CD14-positive monocyte (primary cell): ENCODE measurements at regions not wholly inside any gene's neighbourhood (a gene's known extent, or its start where the extent isn't known, plus 50 kb on each side); places are given as distances from the start of the nearest gene placed in this dataset.

ENCODE experiments used
- DNase-seq, 3 donors: peaks; one replicate each; pipeline ENCODE4 v3.0.0-alpha.2; 2011 to 2022
- H2AFZ ChIP-seq: 2 replicates; pipeline ENCODE4 v1.6.0; 2012; ENCODE audit warnings: mild to moderate bottlenecking, low read depth, low read length, inconsistent platforms; ENCODE audit not compliant: insufficient read depth, poor library complexity, severe bottlenecking
- H3K27ac ChIP-seq, 2 donors: 1 replicate in 1 of 2; 2 replicates in 1 of 2; pipeline ENCODE4 v1.5.1; 2012 to 2013; ENCODE audit warnings: low read length in 2 of 2, control low read depth in 1 of 2, inconsistent platforms in 1 of 2, low read depth in 1 of 2, mild to moderate bottlenecking in 1 of 2
- H3K27me3 ChIP-seq, 2 donors: one replicate each; pipeline versions ENCODE4 v1.6.0 to v1.6.1; 2011 to 2013; ENCODE audit warnings: low read length in 2 of 2; ENCODE audit not compliant: control insufficient read depth in 2 of 2, insufficient read depth in 2 of 2
- H3K36me3 ChIP-seq, 2 donors: replicated peaks in 1 of 2; 1 replicate in 1 of 2; 2 replicates in 1 of 2; pipeline versions ENCODE4 v1.5.1 to v1.6.1; 2012 to 2013; ENCODE audit warnings: low read length in 2 of 2, control low read depth in 1 of 2, inconsistent platforms in 1 of 2, mild to moderate bottlenecking in 1 of 2; ENCODE audit not compliant: insufficient read depth in 2 of 2, control insufficient read depth in 1 of 2
- H3K4me1 ChIP-seq, 2 donors: 1 replicate in 1 of 2; 2 replicates in 1 of 2; pipeline versions ENCODE4 v1.5.1 to v1.6.1; 2012 to 2013; ENCODE audit warnings: low read length in 2 of 2, control low read depth in 1 of 2, inconsistent platforms in 1 of 2, mild to moderate bottlenecking in 1 of 2, moderate library complexity in 1 of 2; ENCODE audit not compliant: insufficient read depth in 2 of 2, control insufficient read depth in 1 of 2
- H3K4me2 ChIP-seq: replicated peaks from 2 replicates; pipeline ENCODE3; 2012; ENCODE audit warnings: low read length, moderate library complexity, mild to moderate bottlenecking; ENCODE audit not compliant: poor library complexity, severe bottlenecking; ENCODE audit errors: extremely low read depth
- H3K4me3 ChIP-seq, 3 experiments: fragments of 200-600 bp in 1 of 3; sonication (generic) in 1 of 3; replicated peaks in 1 of 3; 1 replicate in 2 of 3; 2 replicates in 1 of 3; pipeline ENCODE4 v1.5.1; 2011 to 2013; ENCODE audit warnings: low read length in 3 of 3, mild to moderate bottlenecking in 3 of 3, control low read depth in 2 of 3, low read depth in 2 of 3, inconsistent platforms in 1 of 3, moderate library complexity in 1 of 3
- H3K79me2 ChIP-seq: 2 replicates; pipeline ENCODE4 v1.6.0; 2012; ENCODE audit warnings: mild to moderate bottlenecking, control low read depth, inconsistent platforms, low read length, moderate library complexity; ENCODE audit not compliant: insufficient read depth
- H3K9ac ChIP-seq: 2 replicates; pipeline ENCODE4 v1.6.0; 2017; ENCODE audit warnings: low read length, mild to moderate bottlenecking; ENCODE audit not compliant: insufficient read depth, poor library complexity, severe bottlenecking
- H3K9me3 ChIP-seq, 2 donors: replicated peaks in 1 of 2; 1 replicate in 1 of 2; 2 replicates in 1 of 2; pipeline versions ENCODE4 v1.5.1 to v1.6.1; 2012 to 2013; ENCODE audit warnings: low read length in 2 of 2, control low read depth in 1 of 2; ENCODE audit not compliant: control insufficient read depth in 1 of 2, insufficient read depth in 1 of 2
- H4K20me1 ChIP-seq: 2 replicates; pipeline ENCODE4 v1.6.0; 2012; ENCODE audit warnings: mild to moderate bottlenecking, low read length, control low read depth, moderate library complexity; ENCODE audit not compliant: insufficient read depth
- H3K27ac Mint-ChIP-seq, 7 donors: one replicate each; pipeline ENCODE4 v1.8.0; 2020; ENCODE audit warnings: mild to moderate bottlenecking in 7 of 7, mixed read lengths in 7 of 7, moderate library complexity in 6 of 7, inconsistent platforms in 2 of 7
- H3K27me3 Mint-ChIP-seq, 3 donors: one replicate each; pipeline ENCODE4 v1.8.0; 2021 to 2022; ENCODE audit warnings: low read depth in 3 of 3, mild to moderate bottlenecking in 3 of 3, mixed read lengths in 3 of 3, moderate library complexity in 3 of 3, inconsistent platforms in 1 of 3
- H3K36me3 Mint-ChIP-seq, 2 donors: one replicate each; pipeline ENCODE4 v1.8.0; 2020; ENCODE audit warnings: mixed read lengths in 2 of 2, inconsistent platforms in 1 of 2, mild to moderate bottlenecking in 1 of 2
- H3K4me1 Mint-ChIP-seq: one replicate; pipeline ENCODE4 v1.8.0; 2020; ENCODE audit warnings: mild to moderate bottlenecking, mixed read lengths
- H3K4me3 Mint-ChIP-seq, 2 donors: one replicate each; pipeline ENCODE4 v1.8.0; 2020; ENCODE audit warnings: mild to moderate bottlenecking in 2 of 2, mixed read lengths in 2 of 2, moderate library complexity in 1 of 2
- H3K9me3 Mint-ChIP-seq, 7 donors: one replicate each; pipeline ENCODE4 v1.8.0; 2020 to 2022; ENCODE audit warnings: mixed read lengths in 7 of 7, mild to moderate bottlenecking in 6 of 7, moderate library complexity in 6 of 7, inconsistent platforms in 2 of 7
- CTCF ChIP-seq: fragments of 200-600 bp; IDR thresholded peaks from one replicate; pipeline ENCODE4 v1.8.0; 2022; ENCODE audit warnings: antibody characterized with exemption, mild to moderate bottlenecking
- WGBS: methylation state at CpG from one replicate; pipeline ENCODE4 v1.1.5; 2013; ENCODE audit warnings: missing lambda C conversion rate; ENCODE audit not compliant: insufficient coverage; 5-methylcytosine and 5-hydroxymethylcytosine counted together
- intact Hi-C, 2 donors: fragments of 100-400 bp; cut with micrococcal nuclease; formaldehyde crosslinking; loops; one replicate each; pipeline versions ENCODE4 v1.15.0 to v1.15.1; 2023

GRCh38 chr15:93253681-93254080 is 164.7 kb upstream of the RGMA start:
- no peaks in the 10 kb centered on the region for H3K79me2 ChIP-seq
- Mint-ChIP-seq H3K4me3 (no peak overlapping the region), H3K36me3 (no peaks in the 10 kb centered on the region), H3K27ac (peak overlapping the region in 3 of 7 donors; percentile 35 to 85 (median 76)), H3K27me3 (peaks cover 0 to 2% (median 0%) of the 10 kb centered on the region in 3 donors), H3K4me1 (peaks cover 84% of the 10 kb centered on the region), H3K9me3 (peaks cover 0 to 2% (median 0%) of the 10 kb centered on the region in 7 donors)
- H2AFZ ChIP-seq, result no peak overlapping the region
- H3K4me3 ChIP-seq, result peak overlapping the region in 1 of 3 experiments; percentile 49
- H3K9me3 ChIP-seq, result no peaks in the 10 kb centered on the region
- peak overlapping the region; percentile 2 to 66 for H3K27ac ChIP-seq
- no peak for DNase-seq
- H4K20me1 ChIP-seq, result no peaks in the 10 kb centered on the region
- WGBS, result 100% methylated on average over 1 of the region's 3 CpGs
- no peaks in the 10 kb centered on the region for H3K36me3 ChIP-seq
- H3K27me3 ChIP-seq, result no peaks in the 10 kb centered on the region
- peak overlapping the region; percentile 54 for H3K4me2 ChIP-seq
- no peak overlapping the region for H3K9ac ChIP-seq
- intact Hi-C loops, result no loop called here
- H3K4me1 ChIP-seq, result peaks cover 74 to 78% of the 10 kb centered on the region in 2 donors
- TF ChIP-seq CTCF, result no peak

GRCh38 chr15:93252780-93253179 is 163.8 kb upstream of the RGMA start:
- peak overlapping the region; percentile 35 to 87 (median 76) for H3K27ac Mint-ChIP-seq
- Histone ChIP-seq H3K27me3 (no peaks in the 10 kb centered on the region), H3K9ac (no peak overlapping the region), H3K9me3 (no peaks in the 10 kb centered on the region), H4K20me1 (no peaks in the 10 kb centered on the region), H3K4me2 (peak overlapping the region; percentile 54), H3K27ac (peak overlapping the region; percentile 20 to 66), H3K4me3 (peak overlapping the region in 1 of 3 experiments; percentile 49), H3K79me2 (no peaks in the 10 kb centered on the region), H3K4me1 (peaks cover 74 to 78% of the 10 kb centered on the region in 2 donors), H2AFZ (no peak overlapping the region), H3K36me3 (no peaks in the 10 kb centered on the region)
- H3K9me3 Mint-ChIP-seq, result peaks cover 0 to 2% (median 0%) of the 10 kb centered on the region in 7 donors
- no peak for TF ChIP-seq CTCF
- H3K4me1 Mint-ChIP-seq, result peaks cover 84% of the 10 kb centered on the region
- no CpG with 5 or more reads among the region's 2 CpGs for WGBS
- peak overlapping the region in 1 of 2 donors; percentile 64 for H3K4me3 Mint-ChIP-seq
- intact Hi-C loops, result no loop called here
- DNase-seq, result peak in 2 of 3 donors; percentile 22 to 33
- no peaks in the 10 kb centered on the region for H3K36me3 Mint-ChIP-seq
- H3K27me3 Mint-ChIP-seq, result peaks cover 0 to 2% (median 0%) of the 10 kb centered on the region in 3 donors
